SJSA1 (cell line): ENCODE measurements at regions not wholly inside any gene's neighbourhood (a gene's known extent, or its start where the extent isn't known, plus 50 kb on each side); places are given as distances from the start of the nearest gene placed in this dataset.
A peak's percentile ranks its signal among the peaks of the same experiment; 100 is the strongest.

Source experiments
- DNase-seq, 2 experiments: peaks; one replicate each; pipeline ENCODE4 v3.0.0-alpha.2; 2015 to 2020; ENCODE audit warnings: low spot score in 2 of 2, low read depth in 1 of 2
- H3K27ac ChIP-seq: fragments of 250-450 bp; sonication (Bioruptor Pico); 2 replicates; pipeline ENCODE4 v1.5.1; 2020; ENCODE audit warnings: mild to moderate bottlenecking, moderate library complexity
- H3K27me3 ChIP-seq: fragments of 250-450 bp; sonication (Bioruptor Pico); replicated peaks from 2 replicates; pipeline ENCODE4 v1.5.1; 2020; ENCODE audit warnings: mild to moderate bottlenecking, moderate library complexity
- H3K36me3 ChIP-seq: fragments of 250-450 bp; sonication (Bioruptor Pico); 2 replicates; pipeline ENCODE4 v1.5.1; 2020; ENCODE audit warnings: mild to moderate bottlenecking
- H3K4me1 ChIP-seq: fragments of 250-450 bp; sonication (Bioruptor Pico); replicated peaks from 2 replicates; pipeline ENCODE4 v1.6.1; 2021; ENCODE audit warnings: mild to moderate bottlenecking
- H3K4me3 ChIP-seq: fragments of 250-450 bp; sonication (Bioruptor Pico); 2 replicates; pipeline ENCODE4 v1.5.1; 2020; ENCODE audit warnings: mild to moderate bottlenecking
- H3K9me3 ChIP-seq: fragments of 250-450 bp; sonication (Bioruptor Pico); replicated peaks from 2 replicates; pipeline ENCODE4 v1.5.1; 2020; ENCODE audit warnings: mild to moderate bottlenecking

- Histone ChIP-seq H3K4me1 (no peaks in the 10 kb centered on the region), H3K27me3 (0 out of 2 replicates have a peak, but pooled peaks cover 6% of the 10 kb centered on the region), H3K9me3 (no peaks in the 10 kb centered on the region), H3K4me3 (no peak overlapping the region), H3K27ac (no peak overlapping the region), H3K36me3 (no peaks in the 10 kb centered on the region)
- DNase-seq = no peak
Observed at GRCh38 chr17:15177343-15177742, 87.8 kb downstream of the PMP22 start.

- Histone ChIP-seq H3K27me3 (0 out of 2 replicates have a peak, but pooled peaks cover 6% of the 10 kb centered on the region), H3K27ac (no peak overlapping the region), H3K9me3 (no peaks in the 10 kb centered on the region), H3K36me3 (no peaks in the 10 kb centered on the region), H3K4me3 (no peak overlapping the region), H3K4me1 (peaks cover 10% of the 10 kb centered on the region)
- no peak for DNase-seq
Observed at GRCh38 chr17:15175356-15175755, 89.8 kb downstream of the PMP22 start.

GRCh38 chr17:15171167-15172047 lies 93.7 kb downstream of the PMP22 start:
- Histone ChIP-seq H3K4me1 (peaks cover 22% of the 10 kb centered on the region), H3K36me3 (no peaks in the 10 kb centered on the region)
- DNase-seq = peak; percentile 51 to 77

GRCh38 chr17:15169676-15170075 lies 95.5 kb downstream of the PMP22 start:
- no peaks in the 10 kb centered on the region for H3K27me3 ChIP-seq
- peak in 1 of 2 experiments; percentile 96 for DNase-seq

More at GRCh38 chr17:15171167-15172047, 93.7 kb downstream of the PMP22 start:
- Histone ChIP-seq H3K9me3 (no peaks in the 10 kb centered on the region), H3K27ac (no peak overlapping the region), H3K27me3 (0 out of 2 replicates have a peak, but pooled peaks cover 4% of the 10 kb centered on the region), H3K4me3 (no peak overlapping the region)

GRCh38 chr17:15168379-15168778 lies 96.7 kb downstream of the PMP22 start:
- DNase-seq = no peak
- Histone ChIP-seq H3K9me3 (no peaks in the 10 kb centered on the region), H3K27me3 (no peaks in the 10 kb centered on the region), H3K36me3 (no peaks in the 10 kb centered on the region), H3K27ac (no peak overlapping the region), H3K4me3 (no peak overlapping the region), H3K4me1 (peaks cover 22% of the 10 kb centered on the region)

More at GRCh38 chr17:15169676-15170075, 95.5 kb downstream of the PMP22 start:
- H3K36me3 ChIP-seq = no peaks in the 10 kb centered on the region
- H3K4me1 ChIP-seq = peaks cover 22% of the 10 kb centered on the region
- H3K4me3 ChIP-seq = no peak overlapping the region
- no peaks in the 10 kb centered on the region for H3K9me3 ChIP-seq
- no peak overlapping the region for H3K27ac ChIP-seq

GRCh38 chr17:15161395-15161794 lies 103.7 kb downstream of the PMP22 start:
- H3K9me3 ChIP-seq = no peaks in the 10 kb centered on the region

GRCh38 chr17:15157051-15157450 lies 108.1 kb downstream of the PMP22 start:
- no peak overlapping the region for H3K4me3 ChIP-seq
- H3K27me3 ChIP-seq = no peaks in the 10 kb centered on the region
- no peaks in the 10 kb centered on the region; the same call in 1 of the 2 replicates for H3K9me3 ChIP-seq
- no peaks in the 10 kb centered on the region for H3K36me3 ChIP-seq
- peak in 1 of 2 experiments; percentile 7 for DNase-seq
- H3K27ac ChIP-seq = no peak overlapping the region
- peaks cover 21% of the 10 kb centered on the region for H3K4me1 ChIP-seq

More at GRCh38 chr17:15161395-15161794, 103.7 kb downstream of the PMP22 start:
- Histone ChIP-seq H3K27ac (no peak overlapping the region), H3K27me3 (no peaks in the 10 kb centered on the region), H3K36me3 (no peaks in the 10 kb centered on the region), H3K4me1 (peaks cover 13% of the 10 kb centered on the region), H3K4me3 (no peak overlapping the region)
- DNase-seq = no peak

GRCh38 chr17:15154618-15155017 lies 110.5 kb downstream of the PMP22 start:
- Histone ChIP-seq H3K9me3 (no peaks in the 10 kb centered on the region; the same call in 1 of the 2 replicates), H3K36me3 (no peaks in the 10 kb centered on the region), H3K4me3 (no peak overlapping the region), H3K27me3 (no peaks in the 10 kb centered on the region), H3K27ac (no peak overlapping the region), H3K4me1 (peaks cover 21% of the 10 kb centered on the region)
- no peak for DNase-seq

- Histone ChIP-seq H3K27me3 (no peaks in the 10 kb centered on the region; the same call in 1 of the 2 replicates), H3K27ac (no peak overlapping the region), H3K9me3 (no peaks in the 10 kb centered on the region), H3K4me3 (no peak overlapping the region), H3K36me3 (no peaks in the 10 kb centered on the region), H3K4me1 (no peaks in the 10 kb centered on the region)
- no peak for DNase-seq
Observed at GRCh38 chr17:15145621-15146020, 119.5 kb downstream of the PMP22 start.

GRCh38 chr17:15143524-15143923 lies 121.6 kb downstream of the PMP22 start:
- H3K4me1 ChIP-seq = no peaks in the 10 kb centered on the region
- no peaks in the 10 kb centered on the region for H3K36me3 ChIP-seq
- no peak for DNase-seq
- no peaks in the 10 kb centered on the region; the same call in 1 of the 2 replicates for H3K27me3 ChIP-seq
- H3K27ac ChIP-seq = no peak overlapping the region
- H3K9me3 ChIP-seq = no peaks in the 10 kb centered on the region
- no peak overlapping the region for H3K4me3 ChIP-seq

- Histone ChIP-seq H3K9me3 (no peaks in the 10 kb centered on the region), H3K4me3 (no peak overlapping the region), H3K36me3 (no peaks in the 10 kb centered on the region), H3K4me1 (no peaks in the 10 kb centered on the region), H3K27ac (no peak overlapping the region), H3K27me3 (no peaks in the 10 kb centered on the region)
- DNase-seq = no peak
Observed at GRCh38 chr17:15134363-15134762, 130.8 kb downstream of the PMP22 start.

GRCh38 chr17:15133826-15134225 lies 131.3 kb downstream of the PMP22 start:
- Histone ChIP-seq H3K9me3 (no peaks in the 10 kb centered on the region), H3K27me3 (no peaks in the 10 kb centered on the region; the same call in 1 of the 2 replicates), H3K36me3 (no peaks in the 10 kb centered on the region), H3K27ac (no peak overlapping the region), H3K4me1 (no peaks in the 10 kb centered on the region), H3K4me3 (no peak overlapping the region)
- DNase-seq = no peak

- no peaks in the 10 kb centered on the region for H3K36me3 ChIP-seq
- H3K4me3 ChIP-seq = no peak overlapping the region
- DNase-seq = no peak
- H3K9me3 ChIP-seq = no peaks in the 10 kb centered on the region
- no peak overlapping the region for H3K27ac ChIP-seq
- no peaks in the 10 kb centered on the region for H3K4me1 ChIP-seq
- H3K27me3 ChIP-seq = no peaks in the 10 kb centered on the region; the same call in 1 of the 2 replicates
Observed at GRCh38 chr17:15133143-15133542, 132.0 kb downstream of the PMP22 start.

- H3K27me3 ChIP-seq = no peaks in the 10 kb centered on the region; the same call in 1 of the 2 replicates
- H3K27ac ChIP-seq = no peak overlapping the region
- H3K4me1 ChIP-seq = no peaks in the 10 kb centered on the region
- H3K36me3 ChIP-seq = no peaks in the 10 kb centered on the region
- DNase-seq = no peak
- no peak overlapping the region for H3K4me3 ChIP-seq
- no peaks in the 10 kb centered on the region for H3K9me3 ChIP-seq
Observed at GRCh38 chr17:15130426-15130825, 134.7 kb downstream of the PMP22 start.
